Lower leg skin (tissue), 3 donors: ENCODE measurements at regions not wholly inside any gene's neighbourhood (a gene's known extent, or its start where the extent isn't known, plus 50 kb on each side); places are given as distances from the start of the nearest gene placed in this dataset.

Experiments used
- POLR2A ChIP-seq, 2 donors: fragments of 450-650 bp; IDR thresholded peaks; one replicate each; pipeline ENCODE4 v1.6.1; 2016 to 2017; ENCODE audit warnings: antibody characterized with exemption in 2 of 2, mild to moderate bottlenecking in 1 of 2, moderate library complexity in 1 of 2
- TF ChIP-seq, protein P1 (sequence below), 3 donors: fragments of 450-650 bp; IDR thresholded peaks; one replicate each; pipeline ENCODE4 v1.5.1; 2016; ENCODE audit warnings: antibody characterized with exemption in 3 of 3, mild to moderate bottlenecking in 3 of 3, moderate library complexity in 2 of 3

DNA sequence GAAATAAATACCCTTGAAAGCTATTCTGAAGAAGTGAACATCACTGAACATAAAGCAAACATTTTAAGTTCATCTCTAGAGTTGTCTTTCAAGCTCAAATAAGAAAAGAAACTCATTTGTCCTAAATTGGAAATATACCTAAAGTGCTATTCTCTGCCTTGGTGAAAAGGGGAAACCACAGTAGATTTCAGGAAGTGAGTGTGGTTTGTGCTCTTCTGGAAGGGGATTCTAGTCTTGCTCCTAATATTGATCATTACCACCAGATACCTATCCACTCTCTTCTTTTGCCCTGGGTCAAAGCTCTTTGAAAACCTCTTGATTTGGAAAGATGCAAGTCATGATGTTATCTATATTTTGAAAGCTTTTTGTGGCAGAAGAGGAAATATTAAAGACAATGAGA lies 798.1 kb downstream of the ADGRL2 start:
- TF ChIP-seq, protein P1, sequence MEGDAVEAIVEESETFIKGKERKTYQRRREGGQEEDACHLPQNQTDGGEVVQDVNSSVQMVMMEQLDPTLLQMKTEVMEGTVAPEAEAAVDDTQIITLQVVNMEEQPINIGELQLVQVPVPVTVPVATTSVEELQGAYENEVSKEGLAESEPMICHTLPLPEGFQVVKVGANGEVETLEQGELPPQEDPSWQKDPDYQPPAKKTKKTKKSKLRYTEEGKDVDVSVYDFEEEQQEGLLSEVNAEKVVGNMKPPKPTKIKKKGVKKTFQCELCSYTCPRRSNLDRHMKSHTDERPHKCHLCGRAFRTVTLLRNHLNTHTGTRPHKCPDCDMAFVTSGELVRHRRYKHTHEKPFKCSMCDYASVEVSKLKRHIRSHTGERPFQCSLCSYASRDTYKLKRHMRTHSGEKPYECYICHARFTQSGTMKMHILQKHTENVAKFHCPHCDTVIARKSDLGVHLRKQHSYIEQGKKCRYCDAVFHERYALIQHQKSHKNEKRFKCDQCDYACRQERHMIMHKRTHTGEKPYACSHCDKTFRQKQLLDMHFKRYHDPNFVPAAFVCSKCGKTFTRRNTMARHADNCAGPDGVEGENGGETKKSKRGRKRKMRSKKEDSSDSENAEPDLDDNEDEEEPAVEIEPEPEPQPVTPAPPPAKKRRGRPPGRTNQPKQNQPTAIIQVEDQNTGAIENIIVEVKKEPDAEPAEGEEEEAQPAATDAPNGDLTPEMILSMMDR (IDR thresholded peaks at IDR 0.05) = no peak
- no peak for TF ChIP-seq POLR2A (IDR thresholded peaks at IDR 0.05)
